ENCODE measurements at regions not wholly inside any gene's neighbourhood (a gene's known extent, or its start where the extent isn't known, plus 50 kb on each side); places are given as distances from the start of the nearest gene placed in this dataset.

- ChIA-PET CTCF (interaction anchor here (0.6 to 8.3 kb wide), 7 partner anchors 9 to 181 kb away, joined by 3 to 97 read pairs (median 4); no protein-coding TSS in a partner anchor), POLR2A (interaction anchor here (0.6 to 2.5 kb wide), 6 partner anchors 62 to 102 kb away, joined by 3 to 9 read pairs (median 3); partner anchors contain the start of gene RUNX3)
- no peaks in the 10 kb centered on the region for H3K36me3 Mint-ChIP-seq
- DNase-seq: no peak
- H3K4me3 Mint-ChIP-seq: peak overlapping the region; percentile 45
- intact Hi-C loops (cut with micrococcal nuclease): no loop called here
- peak overlapping the region; percentile 88 for H3K27ac Mint-ChIP-seq
- H3K27me3 Mint-ChIP-seq: no peaks in the 10 kb centered on the region
- no peaks in the 10 kb centered on the region for H3K9me3 Mint-ChIP-seq
- H3K4me1 Mint-ChIP-seq (ENCODE audit: low read depth): peaks cover 92% of the 10 kb centered on the region
Measured at GRCh38 chr1:25028587-25028906, 98.5 kb upstream of the RUNX3 start.

DNA sequence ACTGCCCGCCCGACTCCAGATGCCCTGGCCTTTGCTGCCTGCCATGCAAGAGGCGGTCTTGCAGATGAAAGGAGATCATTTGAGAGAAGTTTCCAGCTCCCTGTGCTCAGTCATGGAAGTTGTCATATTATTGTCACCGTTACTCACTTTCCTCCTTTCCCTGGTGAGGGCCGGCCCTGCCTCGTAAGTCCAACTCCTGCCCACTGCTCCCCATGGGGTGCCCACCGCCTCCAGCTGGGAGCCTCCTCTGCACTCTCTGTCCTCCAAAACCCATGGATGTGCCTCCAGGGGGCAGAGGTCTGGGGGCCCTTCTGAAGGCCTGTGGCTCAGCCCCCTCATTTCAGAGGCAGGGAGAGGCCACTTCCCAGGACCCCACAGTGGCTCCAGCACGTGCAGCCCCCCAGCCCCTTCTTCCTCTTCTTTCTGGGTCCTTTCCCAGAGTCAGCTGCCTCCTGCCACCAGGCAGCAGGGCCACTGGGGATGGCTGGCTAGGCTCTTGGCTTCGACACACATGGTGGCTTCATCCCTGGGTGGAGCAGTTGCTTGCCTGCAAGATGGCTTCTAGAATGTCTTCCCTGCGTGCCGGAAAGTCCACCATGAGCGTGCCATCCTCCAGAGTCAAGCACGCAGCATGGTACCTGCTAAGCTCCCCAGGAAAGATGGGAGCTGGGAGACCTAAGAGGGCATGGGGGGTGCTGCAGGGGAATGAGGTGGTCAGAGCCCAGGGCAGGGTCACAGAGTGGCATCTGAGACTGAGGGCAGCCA is 97.9 kb upstream of the RUNX3 start:
- CTCF ChIA-PET: interaction anchor here (0.8 to 8.3 kb wide), 5 partner anchors 9 to 180 kb away, joined by 3 to 97 read pairs (median 4); no protein-coding TSS in a partner anchor
- no peaks in the 10 kb centered on the region for H3K9me3 Mint-ChIP-seq
- intact Hi-C loops (cut with micrococcal nuclease): no loop called here
- DNase-seq: no peak
- H3K4me3 Mint-ChIP-seq: no peak overlapping the region
- POLR2A ChIA-PET: interaction anchor here (0.8 to 2.5 kb wide), 3 partner anchors 62 to 98 kb away, joined by 3 to 9 read pairs (median 8); partner anchors contain the start of gene RUNX3
- H3K36me3 Mint-ChIP-seq: no peaks in the 10 kb centered on the region
- no peak overlapping the region for H3K27ac Mint-ChIP-seq
- H3K27me3 Mint-ChIP-seq: no peaks in the 10 kb centered on the region
- peaks cover 92% of the 10 kb centered on the region for H3K4me1 Mint-ChIP-seq (ENCODE audit: low read depth)

DNA sequence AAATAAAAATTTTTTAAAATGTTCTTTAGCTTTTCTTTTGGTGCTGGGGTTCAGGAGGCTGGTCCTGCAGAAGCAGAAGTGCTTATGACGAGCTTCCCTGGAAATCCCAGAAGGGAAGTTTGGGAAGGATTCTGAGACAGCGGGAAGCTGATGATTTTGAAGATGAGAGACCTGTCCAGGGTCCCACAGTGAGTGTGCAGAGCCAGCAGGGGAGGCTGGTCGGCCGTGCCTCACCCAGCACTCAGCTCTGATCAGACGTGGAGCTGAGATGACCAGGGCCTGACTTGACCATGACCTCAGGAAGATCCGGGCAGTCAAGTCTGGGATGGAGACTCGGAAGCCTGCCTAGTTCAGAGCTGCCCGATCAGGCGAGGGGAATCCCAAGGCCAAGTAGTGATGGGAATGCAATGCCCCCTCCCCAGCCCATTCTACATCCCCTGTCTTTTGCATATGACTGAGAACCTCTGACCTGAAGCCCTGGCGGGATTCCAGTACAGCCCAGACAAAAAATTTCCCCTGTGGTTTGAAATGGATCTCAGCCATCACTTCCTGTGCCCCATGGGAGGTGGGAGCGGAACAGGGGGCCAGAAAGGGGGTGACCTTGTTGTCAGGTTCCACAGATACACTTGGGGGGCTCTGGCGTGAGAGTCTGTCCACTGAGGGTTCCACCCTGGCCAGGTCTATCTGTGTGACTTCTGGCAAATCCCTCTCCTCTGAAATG is 96.8 kb upstream of the RUNX3 start:
- Mint-ChIP-seq H3K27me3 (no peaks in the 10 kb centered on the region), H3K4me1 (ENCODE audit: low read depth) (peaks cover 87% of the 10 kb centered on the region), H3K27ac (peak overlapping the region; percentile 23), H3K9me3 (no peaks in the 10 kb centered on the region), H3K4me3 (no peak overlapping the region), H3K36me3 (no peaks in the 10 kb centered on the region)
- DNase-seq: no peak
- ChIA-PET CTCF (interaction anchor here (1.1 to 8.3 kb wide), 3 partner anchors 11 to 94 kb away, joined by 5 to 97 read pairs (median 6); no protein-coding TSS in a partner anchor), POLR2A (interaction anchor here (0.9 to 2.5 kb wide), 4 partner anchors 23 to 97 kb away, joined by 3 to 9 read pairs (median 4); partner anchors contain the start of gene RUNX3)
- intact Hi-C loops (cut with micrococcal nuclease): no loop called here

- ChIA-PET CTCF (interaction anchor here (1.1 to 8.3 kb wide), 3 partner anchors 11 to 94 kb away, joined by 5 to 97 read pairs (median 6); no protein-coding TSS in a partner anchor), POLR2A (interaction anchor here (0.9 to 1.4 kb wide), 3 partner anchors 23 to 96 kb away, joined by 3 to 4 read pairs (median 4); partner anchors contain the start of gene RUNX3)
- H3K27ac Mint-ChIP-seq: peak overlapping the region; percentile 38
- H3K4me1 Mint-ChIP-seq (ENCODE audit: low read depth): peaks cover 87% of the 10 kb centered on the region
- H3K36me3 Mint-ChIP-seq: no peaks in the 10 kb centered on the region
- intact Hi-C loops (cut with micrococcal nuclease): no loop called here
- no peaks in the 10 kb centered on the region for H3K27me3 Mint-ChIP-seq
- no peaks in the 10 kb centered on the region for H3K9me3 Mint-ChIP-seq
- no peak for DNase-seq
- H3K4me3 Mint-ChIP-seq: no peak overlapping the region
Measured at GRCh38 chr1:25026304-25026703, 96.2 kb upstream of the RUNX3 start.

DNA sequence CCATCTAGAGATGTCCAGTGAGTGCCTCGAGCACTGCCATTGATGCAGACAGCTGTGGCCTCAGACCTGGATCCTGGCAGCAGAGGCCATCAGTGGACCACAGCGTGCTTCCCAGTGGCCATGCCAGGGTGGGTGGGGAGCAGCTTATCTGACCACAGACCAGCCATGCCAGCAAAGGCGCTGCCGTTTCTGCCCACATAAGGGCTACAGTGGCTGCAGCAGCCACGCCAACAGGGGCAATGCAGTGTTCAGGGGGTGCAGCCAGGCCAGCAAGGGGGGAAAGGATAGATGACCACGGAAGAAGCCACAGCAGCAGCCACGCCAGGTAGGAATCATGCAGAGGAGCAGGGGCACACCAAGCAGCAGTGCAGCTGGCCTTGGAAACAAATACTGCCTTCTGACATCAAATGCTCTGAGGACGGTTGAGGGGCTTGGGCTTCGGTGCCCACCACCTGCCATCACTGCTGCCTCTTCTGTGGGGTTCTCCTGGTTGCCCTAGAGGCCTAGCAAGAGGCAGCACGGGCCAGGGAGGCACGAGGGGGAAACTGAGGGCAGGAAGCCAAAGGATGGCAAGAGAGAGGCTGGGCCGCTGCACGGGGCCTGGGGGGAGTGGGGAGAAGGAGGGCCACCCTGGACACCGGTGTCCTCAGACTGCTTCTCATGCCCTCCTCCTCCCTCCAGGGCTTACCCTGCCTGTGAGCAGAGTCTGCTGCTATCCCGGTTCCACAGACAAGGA is 94.7 kb upstream of the RUNX3 start:
- H3K27ac Mint-ChIP-seq: peak overlapping the region; percentile 46
- no peak for DNase-seq
- ChIA-PET CTCF (interaction anchor here (0.6 to 8.3 kb wide), 5 partner anchors 9 to 95 kb away, joined by 3 to 97 read pairs (median 6); partner anchors contain the start of gene RUNX3), POLR2A (interaction anchor here (1.8 to 2.1 kb wide), 2 partner anchors 7 to 65 kb away, joined by 4 to 5 read pairs; no protein-coding TSS in a partner anchor)
- H3K4me3 Mint-ChIP-seq: peak overlapping the region; percentile 12
- intact Hi-C loops (cut with micrococcal nuclease): no loop called here
- no peaks in the 10 kb centered on the region for H3K36me3 Mint-ChIP-seq
- H3K27me3 Mint-ChIP-seq: no peaks in the 10 kb centered on the region
- H3K4me1 Mint-ChIP-seq (ENCODE audit: low read depth): peaks cover 87% of the 10 kb centered on the region
- no peaks in the 10 kb centered on the region for H3K9me3 Mint-ChIP-seq

- Mint-ChIP-seq H3K36me3 (no peaks in the 10 kb centered on the region), H3K9me3 (no peaks in the 10 kb centered on the region), H3K4me1 (ENCODE audit: low read depth) (peaks cover 87% of the 10 kb centered on the region), H3K4me3 (peak overlapping the region; percentile 77), H3K27me3 (no peaks in the 10 kb centered on the region), H3K27ac (peak overlapping the region; percentile 97)
- CTCF ChIA-PET: interaction anchor here (1.3 to 8.3 kb wide), 3 partner anchors 10 to 60 kb away, joined by 3 to 97 read pairs (median 6); no protein-coding TSS in a partner anchor
- POLR2A ChIA-PET: interaction anchor here (1.4 to 2.4 kb wide), 5 partner anchors 8 to 111 kb away, joined by 4 to 30 read pairs (median 5); partner anchors contain the start of gene RUNX3
- intact Hi-C loops (cut with micrococcal nuclease): loop anchor here (2.0 kb wide), 3 partner anchors 13 to 99 kb away; no protein-coding TSS in a partner anchor
- DNase-seq: peak; percentile 57
Measured at GRCh38 chr1:25023826-25024225, 93.8 kb upstream of the RUNX3 start.

DNA sequence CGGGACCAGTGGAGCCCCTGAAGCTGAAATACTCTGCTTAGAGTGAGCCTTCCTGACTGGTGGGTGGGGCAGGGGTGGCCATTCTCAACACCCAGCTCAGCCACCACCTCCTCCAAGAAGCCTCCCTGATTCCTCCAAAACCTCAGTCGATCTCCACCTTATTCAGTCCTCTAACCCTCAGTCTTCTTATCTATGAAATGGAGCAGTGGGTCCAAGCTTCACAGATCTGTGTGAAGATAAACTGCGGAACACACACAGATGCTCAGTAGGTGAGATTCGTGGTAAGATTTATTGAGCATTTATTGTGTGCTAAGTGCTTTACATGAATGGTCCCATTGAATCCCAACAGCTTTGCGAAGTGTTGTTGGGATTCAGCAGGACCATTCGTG is 93.1 kb upstream of the RUNX3 start:
- Mint-ChIP-seq H3K36me3 (no peaks in the 10 kb centered on the region), H3K9me3 (no peaks in the 10 kb centered on the region), H3K27ac (peak overlapping the region; percentile 97), H3K4me1 (ENCODE audit: low read depth) (peaks cover 85% of the 10 kb centered on the region), H3K4me3 (peak overlapping the region; percentile 77), H3K27me3 (no peaks in the 10 kb centered on the region)
- ChIA-PET POLR2A (interaction anchor here (1.4 to 2.4 kb wide), 11 partner anchors 9 to 110 kb away, joined by 3 to 30 read pairs (median 6); partner anchors contain the start of gene RUNX3), CTCF (interaction anchor here (1.0 to 8.3 kb wide), 7 partner anchors 14 to 93 kb away, joined by 3 to 97 read pairs (median 7); partner anchors contain the start of gene RUNX3)
- intact Hi-C loops (cut with micrococcal nuclease): loop anchor here (2.0 kb wide), 3 partner anchors 14 to 98 kb away; no protein-coding TSS in a partner anchor
- no peak for DNase-seq

DNA sequence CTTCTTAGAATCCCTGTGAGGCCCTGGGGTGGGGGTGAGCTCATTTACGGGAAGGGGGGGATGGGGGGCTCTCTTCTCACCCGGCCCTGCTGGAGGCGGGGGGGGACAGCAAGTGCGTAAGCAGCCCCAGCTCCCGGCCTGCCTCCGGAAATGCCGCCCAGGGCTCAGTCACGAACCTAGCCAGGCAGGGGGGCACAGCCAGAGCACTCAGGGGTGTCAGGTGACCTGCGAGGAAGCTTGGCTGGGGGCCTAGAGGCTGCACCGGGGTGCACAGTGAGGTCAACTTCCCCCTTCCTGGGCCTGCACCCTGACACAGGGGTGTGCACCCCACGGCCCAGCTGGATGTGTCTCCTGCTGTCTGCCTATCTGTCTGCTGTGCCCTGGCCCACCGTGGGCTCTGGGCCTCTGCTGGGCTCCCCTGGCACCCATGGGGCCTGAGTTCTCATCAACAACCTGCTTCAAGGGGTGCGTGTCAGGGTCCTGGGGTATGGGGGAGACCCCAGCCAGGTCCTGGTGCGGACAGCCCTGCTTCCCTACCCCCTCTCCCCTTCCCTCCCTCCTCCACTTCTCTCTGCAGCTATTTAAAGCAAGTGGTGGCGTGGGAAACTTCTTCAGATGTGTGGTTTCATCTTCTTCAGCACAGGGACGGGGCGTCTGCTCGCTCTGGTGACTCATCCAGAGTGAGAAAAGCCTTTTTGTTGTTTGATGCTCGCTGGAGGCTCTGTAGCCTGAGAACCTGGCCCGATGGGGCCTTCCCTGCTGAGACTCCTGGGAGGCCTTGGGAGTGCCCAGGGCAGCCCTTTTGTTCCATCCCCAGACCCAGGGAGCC is 92.5 kb upstream of the RUNX3 start:
- Mint-ChIP-seq H3K4me1 (ENCODE audit: low read depth) (peaks cover 84% of the 10 kb centered on the region), H3K9me3 (no peaks in the 10 kb centered on the region)
- DNase-seq: peak; percentile 97

GRCh38 chr1:25021591-25022215 is 91.6 kb upstream of the RUNX3 start:
- Mint-ChIP-seq H3K27me3 (no peaks in the 10 kb centered on the region), H3K4me1 (ENCODE audit: low read depth) (peaks cover 81% of the 10 kb centered on the region), H3K4me3 (no peak overlapping the region), H3K36me3 (no peaks in the 10 kb centered on the region), H3K9me3 (no peaks in the 10 kb centered on the region), H3K27ac (peak overlapping the region; percentile 97)
- ChIA-PET CTCF (interaction anchor here (0.7 to 8.3 kb wide), 11 partner anchors 10 to 904 kb away, joined by 3 to 97 read pairs (median 4); no protein-coding TSS in a partner anchor), POLR2A (interaction anchor here (0.9 to 2.4 kb wide), 12 partner anchors 10 to 96 kb away, joined by 3 to 30 read pairs (median 6); partner anchors contain the start of gene RUNX3)
- DNase-seq: no peak
- intact Hi-C loops (cut with micrococcal nuclease): loop anchor here (1.0 to 2.0 kb wide), 6 partner anchors 10 to 97 kb away; no protein-coding TSS in a partner anchor

More for the DNA sequence above, 92.5 kb upstream of the RUNX3 start:
- ChIA-PET POLR2A (interaction anchor here (0.9 to 2.4 kb wide), 16 partner anchors 10 to 110 kb away, joined by 3 to 30 read pairs (median 5); partner anchors contain the start of gene RUNX3), CTCF (interaction anchor here (0.7 to 8.3 kb wide), 13 partner anchors 9 to 905 kb away, joined by 3 to 97 read pairs (median 3); partner anchors contain the start of gene RUNX3)
- H3K4me3 Mint-ChIP-seq: peak overlapping the region; percentile 77
- H3K27ac Mint-ChIP-seq: peak overlapping the region; percentile 97
- H3K27me3 Mint-ChIP-seq: no peaks in the 10 kb centered on the region
- intact Hi-C loops (cut with micrococcal nuclease): loop anchor here (1.0 to 2.0 kb wide), 6 partner anchors 9 to 98 kb away; no protein-coding TSS in a partner anchor
- H3K36me3 Mint-ChIP-seq: no peaks in the 10 kb centered on the region

Data from activated CD4-positive, alpha-beta memory T cell treated with anti-CD3 and anti-CD28 coated beads for 36 hours (primary cell).